GM06990 (cell line): ENCODE measurements at regions not wholly inside any gene's neighbourhood (a gene's known extent, or its start where the extent isn't known, plus 50 kb on each side); places are given as distances from the start of the nearest gene placed in this dataset.

Source experiments
- DNase-seq: peaks from one replicate; pipeline ENCODE4 v3.0.0-alpha.2; 2011; ENCODE audit not compliant: insufficient read length; ENCODE audit errors: extremely low read depth
- H3K27me3 ChIP-seq: replicated peaks from 2 replicates; pipeline ENCODE4 v1.6.0; 2011; ENCODE audit warnings: low read length; ENCODE audit not compliant: control insufficient read depth, insufficient read depth
- H3K36me3 ChIP-seq: 2 replicates; pipeline ENCODE4 v1.5.1; 2011; ENCODE audit warnings: low read length; ENCODE audit not compliant: control insufficient read depth, insufficient read depth
- H3K4me3 ChIP-seq: replicated peaks from 2 replicates; pipeline ENCODE4 v1.5.1; 2011; ENCODE audit warnings: low read depth, mild to moderate bottlenecking, control low read depth, low read length
- TF ChIP-seq, protein P1 (sequence below): IDR thresholded peaks from 2 replicates; pipeline ENCODE4 v1.5.1; 2011; ENCODE audit warnings: low read length, control low read depth, mild to moderate bottlenecking, inconsistent platforms; ENCODE audit not compliant: insufficient read depth, poor library complexity, severe bottlenecking

- TF ChIP-seq, protein P1, sequence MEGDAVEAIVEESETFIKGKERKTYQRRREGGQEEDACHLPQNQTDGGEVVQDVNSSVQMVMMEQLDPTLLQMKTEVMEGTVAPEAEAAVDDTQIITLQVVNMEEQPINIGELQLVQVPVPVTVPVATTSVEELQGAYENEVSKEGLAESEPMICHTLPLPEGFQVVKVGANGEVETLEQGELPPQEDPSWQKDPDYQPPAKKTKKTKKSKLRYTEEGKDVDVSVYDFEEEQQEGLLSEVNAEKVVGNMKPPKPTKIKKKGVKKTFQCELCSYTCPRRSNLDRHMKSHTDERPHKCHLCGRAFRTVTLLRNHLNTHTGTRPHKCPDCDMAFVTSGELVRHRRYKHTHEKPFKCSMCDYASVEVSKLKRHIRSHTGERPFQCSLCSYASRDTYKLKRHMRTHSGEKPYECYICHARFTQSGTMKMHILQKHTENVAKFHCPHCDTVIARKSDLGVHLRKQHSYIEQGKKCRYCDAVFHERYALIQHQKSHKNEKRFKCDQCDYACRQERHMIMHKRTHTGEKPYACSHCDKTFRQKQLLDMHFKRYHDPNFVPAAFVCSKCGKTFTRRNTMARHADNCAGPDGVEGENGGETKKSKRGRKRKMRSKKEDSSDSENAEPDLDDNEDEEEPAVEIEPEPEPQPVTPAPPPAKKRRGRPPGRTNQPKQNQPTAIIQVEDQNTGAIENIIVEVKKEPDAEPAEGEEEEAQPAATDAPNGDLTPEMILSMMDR: no peak
- no peak for DNase-seq
- Histone ChIP-seq H3K4me3 (no peak overlapping the region), H3K27me3 (no peaks in the 10 kb centered on the region), H3K36me3 (no peaks in the 10 kb centered on the region)
Observed at GRCh38 chr1:60637651-60638050, 444.7 kb upstream of the NFIA start.

DNA sequence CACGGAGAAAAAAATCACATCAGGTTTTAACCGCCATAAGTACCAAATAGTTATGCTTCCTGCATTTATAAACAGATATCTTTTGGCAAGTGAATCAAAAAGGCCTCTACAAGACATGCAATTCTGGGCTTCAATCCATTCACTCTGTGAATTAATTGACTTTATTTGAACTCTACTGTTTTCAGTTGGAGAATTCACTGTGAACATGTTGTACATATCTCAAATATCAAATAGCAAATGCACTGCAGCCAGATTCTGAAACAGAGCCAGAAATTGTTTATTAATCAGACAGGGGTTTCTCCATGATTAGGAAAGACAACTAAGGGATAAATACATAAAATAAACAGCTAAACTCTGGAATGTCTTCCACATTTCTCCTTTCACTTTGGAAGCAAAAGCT is 445.4 kb upstream of the NFIA start:
- Histone ChIP-seq H3K36me3 (no peaks in the 10 kb centered on the region), H3K27me3 (no peaks in the 10 kb centered on the region), H3K4me3 (no peak overlapping the region)
- DNase-seq: no peak
- TF ChIP-seq, protein P1: no peak

DNA sequence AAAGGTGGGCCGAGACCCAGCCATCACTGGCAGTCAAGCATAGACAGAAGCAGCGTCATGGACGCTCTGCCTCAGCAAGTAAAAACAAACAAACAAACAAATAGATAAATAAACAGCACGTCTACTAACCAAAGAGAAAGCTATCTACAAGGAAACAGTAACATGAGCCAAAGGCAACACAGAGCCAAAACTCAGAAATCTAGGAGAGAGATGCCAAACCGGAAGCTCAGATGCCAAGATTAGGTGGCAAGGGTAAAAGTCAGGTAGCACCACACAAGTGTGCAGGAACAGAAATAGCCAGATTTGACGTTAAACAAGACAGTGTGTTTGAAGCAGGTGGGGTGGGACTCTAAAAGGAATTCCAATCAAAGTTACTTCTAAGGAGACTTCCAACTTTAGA is 448.3 kb upstream of the NFIA start:
- Histone ChIP-seq H3K36me3 (no peaks in the 10 kb centered on the region), H3K4me3 (no peak overlapping the region), H3K27me3 (no peaks in the 10 kb centered on the region)
- DNase-seq: no peak
- TF ChIP-seq, protein P1: no peak

GRCh38 chr1:60622486-60622885 is 459.9 kb upstream of the NFIA start:
- DNase-seq: no peak
- H3K27me3 ChIP-seq: no peaks in the 10 kb centered on the region
- H3K4me3 ChIP-seq: no peak overlapping the region
- H3K36me3 ChIP-seq: no peaks in the 10 kb centered on the region
- TF ChIP-seq, protein P1: no peak

DNA sequence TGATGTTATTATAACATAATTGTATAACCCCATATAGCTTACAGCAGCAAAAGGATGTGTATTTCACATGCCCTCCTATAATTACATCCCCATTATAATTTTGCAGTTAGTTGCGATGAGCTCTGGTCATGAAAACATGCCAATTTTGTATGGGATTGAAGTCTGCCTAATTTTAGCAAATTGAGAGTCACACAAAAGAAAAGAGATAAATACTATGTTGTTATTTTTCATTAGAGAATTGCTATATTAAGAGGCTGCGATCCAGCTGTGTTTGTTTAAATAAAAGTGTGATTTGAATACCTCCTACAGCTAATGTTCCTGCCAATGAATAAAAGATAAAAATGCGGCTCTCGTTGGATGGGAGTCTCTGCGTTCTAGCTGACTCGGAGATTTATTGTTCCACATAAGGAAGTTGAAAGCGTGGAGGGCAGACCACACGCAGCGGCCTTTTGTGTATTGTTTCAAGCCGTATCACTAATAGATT is 461.0 kb upstream of the NFIA start:
- DNase-seq: no peak
- no peak overlapping the region for H3K4me3 ChIP-seq
- no peaks in the 10 kb centered on the region for H3K27me3 ChIP-seq
- H3K36me3 ChIP-seq: no peaks in the 10 kb centered on the region
- TF ChIP-seq, protein P1: no peak

DNA sequence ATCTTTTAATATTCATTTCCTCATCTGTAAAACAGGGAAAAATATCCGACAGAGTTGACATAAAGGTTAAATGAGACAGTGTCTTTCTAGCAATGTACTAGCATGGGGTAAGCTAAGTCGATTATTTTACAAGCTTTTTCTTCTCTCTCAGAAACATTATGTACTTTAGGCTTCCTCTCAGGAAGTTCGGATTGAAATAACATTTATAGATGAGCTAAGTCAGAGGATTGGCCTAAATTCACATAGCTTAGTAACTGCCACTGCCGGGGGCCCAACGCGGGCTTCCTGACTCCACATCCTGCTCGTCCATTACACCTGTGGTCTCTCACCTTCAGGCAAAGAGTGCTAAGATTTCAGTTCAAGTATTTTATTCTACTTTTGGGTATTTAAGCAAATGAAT is 462.3 kb upstream of the NFIA start:
- no peaks in the 10 kb centered on the region for H3K27me3 ChIP-seq
- no peak overlapping the region for H3K4me3 ChIP-seq
- no peak for DNase-seq
- TF ChIP-seq, protein P1: no peak
- no peaks in the 10 kb centered on the region for H3K36me3 ChIP-seq
